HAP-1 (cell line): ENCODE measurements at regions not wholly inside any gene's neighbourhood (a gene's known extent, or its start where the extent isn't known, plus 50 kb on each side); places are given as distances from the start of the nearest gene placed in this dataset.

Experiments used
- DNase-seq, 2 experiments: peaks; one replicate each; pipeline ENCODE4 v3.0.0-alpha.2; 2016 to 2020; ENCODE audit warnings: low spot score in 2 of 2
- H3K27me3 ChIP-seq: fragments of 250-450 bp; sonication (Bioruptor Pico); 2 replicates; pipeline ENCODE4 v1.5.1; 2020; ENCODE audit warnings: low read depth, mild to moderate bottlenecking, moderate library complexity
- H3K36me3 ChIP-seq: fragments of 250-450 bp; sonication (Bioruptor Pico); replicated peaks from 2 replicates; pipeline ENCODE4 v1.5.1; 2020; ENCODE audit warnings: mild to moderate bottlenecking
- H3K4me1 ChIP-seq: fragments of 250-450 bp; sonication (Bioruptor Pico); 2 replicates; pipeline ENCODE4 v1.5.1; 2020; ENCODE audit warnings: mild to moderate bottlenecking
- H3K4me3 ChIP-seq: fragments of 250-450 bp; sonication (Bioruptor Pico); 2 replicates; pipeline ENCODE4 v1.5.1; 2020; ENCODE audit warnings: mild to moderate bottlenecking, moderate library complexity
- H3K9me3 ChIP-seq: fragments of 250-450 bp; sonication (Bioruptor Pico); 2 replicates; pipeline ENCODE4 v1.5.1; 2020; ENCODE audit warnings: mild to moderate bottlenecking, moderate library complexity
- in situ Hi-C: fragments of 300-500 bp; cut with MboI; formaldehyde crosslinking; loops from 3 replicates; pipeline ENCODE4 v1.14.3; 2020; ENCODE audit warnings: low sequenced_read_pairs, inconsistent platforms, mixed read lengths

- DNase-seq = no peak
- in situ Hi-C loops = no loop called here
- Histone ChIP-seq H3K36me3 (no peaks in the 10 kb centered on the region), H3K9me3 (no peaks in the 10 kb centered on the region), H3K4me1 (no peaks in the 10 kb centered on the region), H3K27me3 (no peaks in the 10 kb centered on the region), H3K4me3 (no peak overlapping the region)
Measured at GRCh38 chr3:178454726-178455125, 81.5 kb upstream of the KCNMB2 start.

GRCh38 chr3:178455226-178455625 lies 81.0 kb upstream of the KCNMB2 start:
- no peak overlapping the region for H3K4me3 ChIP-seq
- no peaks in the 10 kb centered on the region for H3K36me3 ChIP-seq
- no peak for DNase-seq
- H3K4me1 ChIP-seq = no peaks in the 10 kb centered on the region
- H3K9me3 ChIP-seq = no peaks in the 10 kb centered on the region
- no peaks in the 10 kb centered on the region for H3K27me3 ChIP-seq
- in situ Hi-C loops = no loop called here

- Histone ChIP-seq H3K4me1 (no peaks in the 10 kb centered on the region), H3K36me3 (no peaks in the 10 kb centered on the region), H3K9me3 (no peaks in the 10 kb centered on the region), H3K4me3 (no peak overlapping the region), H3K27me3 (no peaks in the 10 kb centered on the region)
- no peak for DNase-seq
- in situ Hi-C loops = no loop called here
Measured at GRCh38 chr3:178455946-178456345, 80.3 kb upstream of the KCNMB2 start.

- no peak for DNase-seq
- Histone ChIP-seq H3K36me3 (no peaks in the 10 kb centered on the region), H3K27me3 (no peaks in the 10 kb centered on the region), H3K9me3 (no peaks in the 10 kb centered on the region), H3K4me3 (no peak overlapping the region), H3K4me1 (no peaks in the 10 kb centered on the region)
- in situ Hi-C loops = no loop called here
Measured at GRCh38 chr3:178456621-178457285, 79.5 kb upstream of the KCNMB2 start.

- no peaks in the 10 kb centered on the region for H3K9me3 ChIP-seq
- in situ Hi-C loops = no loop called here
- no peaks in the 10 kb centered on the region for H3K4me1 ChIP-seq
- H3K36me3 ChIP-seq = no peaks in the 10 kb centered on the region
- no peaks in the 10 kb centered on the region for H3K27me3 ChIP-seq
- H3K4me3 ChIP-seq = no peak overlapping the region
- DNase-seq = no peak
Measured at GRCh38 chr3:178457511-178457910, 78.7 kb upstream of the KCNMB2 start.

GRCh38 chr3:178458313-178459037 lies 77.8 kb upstream of the KCNMB2 start:
- Histone ChIP-seq H3K4me1 (no peaks in the 10 kb centered on the region), H3K36me3 (no peaks in the 10 kb centered on the region), H3K9me3 (no peaks in the 10 kb centered on the region), H3K27me3 (no peaks in the 10 kb centered on the region), H3K4me3 (no peak overlapping the region)
- in situ Hi-C loops = no loop called here
- no peak for DNase-seq

- Histone ChIP-seq H3K4me3 (no peak overlapping the region), H3K27me3 (no peaks in the 10 kb centered on the region), H3K4me1 (no peaks in the 10 kb centered on the region), H3K36me3 (no peaks in the 10 kb centered on the region), H3K9me3 (no peaks in the 10 kb centered on the region)
- in situ Hi-C loops = no loop called here
- DNase-seq = no peak
Measured at GRCh38 chr3:178459038-178459410, 77.2 kb upstream of the KCNMB2 start.

GRCh38 chr3:178465260-178466180 lies 70.7 kb upstream of the KCNMB2 start:
- Histone ChIP-seq H3K4me3 (no peak overlapping the region), H3K36me3 (no peaks in the 10 kb centered on the region), H3K9me3 (no peaks in the 10 kb centered on the region), H3K27me3 (no peaks in the 10 kb centered on the region), H3K4me1 (no peaks in the 10 kb centered on the region)
- no peak for DNase-seq
- in situ Hi-C loops = no loop called here

- Histone ChIP-seq H3K4me1 (no peaks in the 10 kb centered on the region), H3K9me3 (no peaks in the 10 kb centered on the region), H3K27me3 (no peaks in the 10 kb centered on the region), H3K4me3 (no peak overlapping the region), H3K36me3 (no peaks in the 10 kb centered on the region)
- in situ Hi-C loops = no loop called here
- no peak for DNase-seq
Measured at GRCh38 chr3:178472941-178473340, 63.3 kb upstream of the KCNMB2 start.

GRCh38 chr3:178474526-178474925 lies 61.7 kb upstream of the KCNMB2 start:
- Histone ChIP-seq H3K4me3 (no peak overlapping the region), H3K4me1 (no peaks in the 10 kb centered on the region), H3K36me3 (no peaks in the 10 kb centered on the region), H3K9me3 (no peaks in the 10 kb centered on the region), H3K27me3 (no peaks in the 10 kb centered on the region)
- in situ Hi-C loops = no loop called here
- no peak for DNase-seq

GRCh38 chr3:178475062-178475461 lies 61.2 kb upstream of the KCNMB2 start:
- no peaks in the 10 kb centered on the region for H3K27me3 ChIP-seq
- no peaks in the 10 kb centered on the region for H3K36me3 ChIP-seq
- H3K9me3 ChIP-seq = no peaks in the 10 kb centered on the region
- in situ Hi-C loops = no loop called here
- no peaks in the 10 kb centered on the region for H3K4me1 ChIP-seq
- no peak for DNase-seq
- no peak overlapping the region for H3K4me3 ChIP-seq

GRCh38 chr3:178476886-178477285 lies 59.4 kb upstream of the KCNMB2 start:
- no peaks in the 10 kb centered on the region for H3K4me1 ChIP-seq
- in situ Hi-C loops = no loop called here
- H3K4me3 ChIP-seq = no peak overlapping the region
- no peaks in the 10 kb centered on the region for H3K36me3 ChIP-seq
- no peaks in the 10 kb centered on the region for H3K9me3 ChIP-seq
- DNase-seq = no peak
- H3K27me3 ChIP-seq = no peaks in the 10 kb centered on the region

GRCh38 chr3:178479446-178479845 lies 56.8 kb upstream of the KCNMB2 start:
- no peaks in the 10 kb centered on the region for H3K36me3 ChIP-seq
- H3K27me3 ChIP-seq = no peaks in the 10 kb centered on the region
- H3K9me3 ChIP-seq = no peaks in the 10 kb centered on the region
- H3K4me3 ChIP-seq = no peak overlapping the region
- no peaks in the 10 kb centered on the region for H3K4me1 ChIP-seq
- in situ Hi-C loops = no loop called here
- no peak for DNase-seq

GRCh38 chr3:178479860-178480259 lies 56.4 kb upstream of the KCNMB2 start:
- Histone ChIP-seq H3K27me3 (no peaks in the 10 kb centered on the region), H3K36me3 (no peaks in the 10 kb centered on the region), H3K4me1 (no peaks in the 10 kb centered on the region), H3K4me3 (no peak overlapping the region), H3K9me3 (no peaks in the 10 kb centered on the region)
- in situ Hi-C loops = no loop called here
- DNase-seq = peak in 1 of 2 experiments; percentile 34
